MM.1S (cell line): ENCODE measurements at regions not wholly inside any gene's neighbourhood (a gene's known extent, or its start where the extent isn't known, plus 50 kb on each side); places are given as distances from the start of the nearest gene placed in this dataset.

Experiments
- DNase-seq: peaks from one replicate; pipeline ENCODE4 v3.0.0-alpha.2; 2015
- H2AFZ ChIP-seq: fragments of 300-600 bp; sonication (generic); 2 replicates; pipeline ENCODE4 v1.6.0; 2016; ENCODE audit warnings: antibody characterized with exemption, low read length
- H3F3A ChIP-seq: fragments of 300-600 bp; sonication (generic); 2 replicates; pipeline ENCODE4 v1.6.1; 2016; ENCODE audit warnings: mild to moderate bottlenecking, antibody characterized with exemption, low read length, moderate library complexity, mixed read lengths; ENCODE audit not compliant: insufficient read depth
- H3K27ac ChIP-seq: fragments of 300-600 bp; sonication (generic); 2 replicates; pipeline ENCODE4 v1.5.1; 2016; ENCODE audit warnings: mild to moderate bottlenecking, low read length
- H3K27me3 ChIP-seq: fragments of 300-600 bp; sonication (generic); replicated peaks from 2 replicates; pipeline ENCODE4 v1.6.0; 2016; ENCODE audit warnings: low read length; ENCODE audit not compliant: insufficient read depth
- H3K36me3 ChIP-seq: fragments of 300-600 bp; sonication (generic); replicated peaks from 2 replicates; pipeline ENCODE4 v1.6.1; 2016; ENCODE audit warnings: mild to moderate bottlenecking, low read length, mixed read lengths; ENCODE audit not compliant: insufficient read depth
- H3K4me1 ChIP-seq: fragments of 300-600 bp; sonication (generic); 2 replicates; pipeline ENCODE4 v1.6.1; 2016; ENCODE audit warnings: low read length, mixed read lengths
- H3K4me2 ChIP-seq: fragments of 300-600 bp; sonication (generic); 2 replicates; pipeline ENCODE4 v1.6.0; 2016; ENCODE audit warnings: low read depth, low read length
- H3K4me3 ChIP-seq: fragments of 300-600 bp; sonication (generic); 2 replicates; pipeline ENCODE4 v1.5.1; 2016; ENCODE audit warnings: low read length, mixed read lengths
- H3K79me2 ChIP-seq: fragments of 300-600 bp; sonication (generic); 2 replicates; pipeline ENCODE4 v1.6.1; 2016; ENCODE audit warnings: mixed run types, low read length, mixed read lengths
- H3K9ac ChIP-seq: fragments of 300-600 bp; sonication (generic); 2 replicates; pipeline ENCODE4 v1.6.1; 2016; ENCODE audit warnings: low read length, mixed read lengths
- H3K9me2 ChIP-seq: fragments of 300-600 bp; sonication (generic); replicated peaks from 2 replicates; pipeline ENCODE4 v1.6.1; 2016; ENCODE audit warnings: mild to moderate bottlenecking, low read length, mixed read lengths; ENCODE audit not compliant: insufficient read depth
- H3K9me3 ChIP-seq: fragments of 300-600 bp; sonication (generic); replicated peaks from 2 replicates; pipeline ENCODE4 v1.6.1; 2016; ENCODE audit warnings: mild to moderate bottlenecking, low read length, mixed read lengths; ENCODE audit not compliant: insufficient read depth
- H4K20me1 ChIP-seq: fragments of 300-600 bp; sonication (generic); 2 replicates; pipeline ENCODE4 v1.6.1; 2016; ENCODE audit warnings: mild to moderate bottlenecking, low read length, moderate library complexity, mixed read lengths; ENCODE audit not compliant: insufficient read depth
- CTCF ChIP-seq: fragments of 300-600 bp; sonication (generic); IDR thresholded peaks from 2 replicates; pipeline ENCODE4 v1.5.1; 2016; ENCODE audit warnings: antibody characterized with exemption, low read length, mixed read lengths
- EZH2 ChIP-seq: fragments of 300-600 bp; sonication (generic); optimal IDR thresholded peaks from 2 replicates; pipeline ENCODE3; 2017; ENCODE audit warnings: low read depth, mild to moderate bottlenecking, antibody characterized with exemption, low read length, mixed read lengths
- EZH2phosphoT487 ChIP-seq: fragments of 300-600 bp; sonication (generic); IDR thresholded peaks from 2 replicates; pipeline ENCODE4 v1.6.1; 2018; ENCODE audit warnings: antibody characterized with exemption, low read length

GRCh38 chr14:71625891-71626701 is 306.1 kb upstream of the RGS6 start:
- Histone ChIP-seq H3K4me2 (no peak overlapping the region), H3K4me1 (no peaks in the 10 kb centered on the region), H3K9me2 (no peaks in the 10 kb centered on the region), H3F3A (no peaks in the 10 kb centered on the region), H4K20me1 (no peaks in the 10 kb centered on the region), H3K9me3 (no peaks in the 10 kb centered on the region), H3K27me3 (no peaks in the 10 kb centered on the region), H3K9ac (no peak overlapping the region), H3K79me2 (no peaks in the 10 kb centered on the region), H3K27ac (no peak overlapping the region), H3K36me3 (no peaks in the 10 kb centered on the region), H3K4me3 (no peak overlapping the region), H2AFZ (no peak overlapping the region)
- no peak for DNase-seq
- TF ChIP-seq CTCF, result no peak
- TF ChIP-seq EZH2, result no peak
- no peak for TF ChIP-seq EZH2phosphoT487

- Histone ChIP-seq H3K4me2 (no peak overlapping the region), H3K27me3 (no peaks in the 10 kb centered on the region), H3K27ac (no peak overlapping the region), H3K4me3 (no peak overlapping the region), H3K9me3 (no peaks in the 10 kb centered on the region), H3F3A (no peaks in the 10 kb centered on the region), H3K9me2 (no peaks in the 10 kb centered on the region), H3K9ac (no peak overlapping the region), H3K4me1 (no peaks in the 10 kb centered on the region), H4K20me1 (no peaks in the 10 kb centered on the region), H3K79me2 (no peaks in the 10 kb centered on the region), H3K36me3 (no peaks in the 10 kb centered on the region), H2AFZ (no peak overlapping the region)
- TF ChIP-seq EZH2 (no peak), EZH2phosphoT487 (no peak), CTCF (no peak)
- no peak for DNase-seq
Observed at GRCh38 chr14:71628433-71628832, 303.8 kb upstream of the RGS6 start.

- H3K4me2 ChIP-seq, result no peak overlapping the region
- no peaks in the 10 kb centered on the region for H3K79me2 ChIP-seq
- H3K27ac ChIP-seq, result no peak overlapping the region
- TF ChIP-seq EZH2phosphoT487 (no peak), CTCF (no peak)
- no peaks in the 10 kb centered on the region for H3K4me1 ChIP-seq
- H3K27me3 ChIP-seq, result no peaks in the 10 kb centered on the region
- H3F3A ChIP-seq, result no peaks in the 10 kb centered on the region
- H3K9me3 ChIP-seq, result no peaks in the 10 kb centered on the region
- H4K20me1 ChIP-seq, result no peaks in the 10 kb centered on the region
- no peak overlapping the region for H3K4me3 ChIP-seq
- no peaks in the 10 kb centered on the region for H3K9me2 ChIP-seq
- no peak for DNase-seq
- no peaks in the 10 kb centered on the region for H3K36me3 ChIP-seq
- no peak overlapping the region for H2AFZ ChIP-seq
- no peak overlapping the region for H3K9ac ChIP-seq
Observed at GRCh38 chr14:71629250-71629649, 303.0 kb upstream of the RGS6 start.
